ENCODE measurements at regions not wholly inside any gene's neighbourhood (a gene's known extent, or its start where the extent isn't known, plus 50 kb on each side); places are given as distances from the start of the nearest gene placed in this dataset.
A peak's percentile ranks its signal among the peaks of the same experiment; 100 is the strongest.

DNA sequence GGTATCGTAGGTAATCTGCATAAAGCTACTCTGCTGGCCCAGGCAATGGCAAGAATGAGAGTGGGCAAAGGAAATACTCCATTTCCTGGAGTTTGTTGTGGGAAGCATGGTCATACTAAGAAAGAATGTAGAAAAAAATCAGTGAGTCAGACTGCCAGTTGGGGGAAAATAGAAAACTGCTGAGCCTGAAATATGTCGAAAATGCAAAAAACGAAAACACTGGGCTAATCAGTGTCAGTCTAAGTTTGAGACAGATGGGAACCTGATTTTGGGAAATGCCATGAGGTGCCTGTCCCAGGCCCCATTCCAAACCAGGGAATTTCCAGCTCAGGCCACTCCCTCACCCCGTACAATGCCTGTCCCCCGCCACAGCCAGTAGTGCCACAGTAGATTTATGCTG is 150.0 kb downstream of the ZNF33B start:
- Histone ChIP-seq H4K5ac (ENCODE audit: low read depth, low read length) (no peak overlapping the region), H4K8ac (ENCODE audit: low read depth in 2 of 2, low read length in 2 of 2) (no peak overlapping the region), H3K56ac (ENCODE audit: extremely low read depth, insufficient read depth, low read length) (no peak overlapping the region), H2BK5ac (ENCODE audit: low read depth, low read length, poor library complexity, severe bottlenecking) (no peak overlapping the region), H3K9me3 (ENCODE audit: control insufficient read depth, insufficient read depth, low read length) (no peaks in the 10 kb centered on the region), H3K23ac (ENCODE audit: low read depth, low read length) (no peak overlapping the region), H3K4me3 (ENCODE audit: insufficient read depth, low read depth, low read length) (no peak overlapping the region), H3K79me1 (ENCODE audit: low read depth in 1 of 2, low read length in 2 of 2) (no peaks in the 10 kb centered on the region), H3K36me3 (ENCODE audit: control insufficient read depth, insufficient read depth, low read length) (no peaks in the 10 kb centered on the region), H2AK9ac (replicated peaks; ENCODE audit: low read depth, low read length, poor library complexity) (no peak overlapping the region), H2BK20ac (ENCODE audit: low read depth, low read length) (no peak overlapping the region), H3K9me1 (ENCODE audit: insufficient read depth, low read length) (no peaks in the 10 kb centered on the region), H2AFZ (replicated peaks; ENCODE audit: low read length, poor library complexity) (no peak overlapping the region), H3K4ac (ENCODE audit: low read depth, low read length) (no peak overlapping the region), H3K27ac (ENCODE audit: insufficient read depth, low read length) (no peak overlapping the region), H3K18ac (ENCODE audit: low read depth, low read length) (no peak overlapping the region), H2BK15ac (ENCODE audit: low read depth, low read length) (no peak overlapping the region), H4K20me1 (ENCODE audit: insufficient read depth, low read length) (no peaks in the 10 kb centered on the region), H3K9ac (ENCODE audit: low read depth, low read length) (no peak overlapping the region), H3K14ac (replicated peaks; ENCODE audit: low read depth, low read length) (no peak overlapping the region), H2BK120ac (ENCODE audit: low read depth, low read length) (no peak overlapping the region), H3K27me3 (ENCODE audit: control insufficient read depth, insufficient read depth, low read length) (no peaks in the 10 kb centered on the region), H4K91ac (ENCODE audit: insufficient read depth, low read depth, low read length) (no peak overlapping the region), H2AK5ac (ENCODE audit: low read depth, low read length) (no peak overlapping the region), H3K4me1 (ENCODE audit: control insufficient read depth, insufficient read depth, low read length) (no peaks in the 10 kb centered on the region), H3K4me2 (ENCODE audit: low read depth, low read length) (peak overlapping the region; percentile 44; the same call in 1 of the 2 replicates)
- ChIA-PET POLR2A (ENCODE audit: unreplicated experiment) (no interaction called here), CTCF (no interaction called here)
- 80% methylated on average over 2 of the region's 5 CpGs; no CpG with 5 or more reads in 1 of the 2 experiments for WGBS, 2 experiments (ENCODE audit: extremely low coverage in 2 of 2, insufficient read length in 1 of 2)
- in situ Hi-C loops (cut with MboI; ENCODE audit: low sequenced_read_pairs), result no loop called here
- BruUV-seq (replicated peaks), result no TSS peak
- ATAC-seq (ENCODE audit: low read depth), result peak; percentile 76
- DNase-seq, result peak; percentile 31
- dilution Hi-C loops (cut with HindIII; ENCODE audit: low sequenced_read_pairs, unreplicated experiment), result no loop called here
- intact Hi-C loops (cut with micrococcal nuclease), result no loop called here
- TF ChIP-seq MAFK (IDR thresholded peaks at IDR 0.05; ENCODE audit: low read depth, low read length), result peak; percentile 59; the same call in 1 of the 2 replicates
- TF ChIP-seq, protein P1, sequence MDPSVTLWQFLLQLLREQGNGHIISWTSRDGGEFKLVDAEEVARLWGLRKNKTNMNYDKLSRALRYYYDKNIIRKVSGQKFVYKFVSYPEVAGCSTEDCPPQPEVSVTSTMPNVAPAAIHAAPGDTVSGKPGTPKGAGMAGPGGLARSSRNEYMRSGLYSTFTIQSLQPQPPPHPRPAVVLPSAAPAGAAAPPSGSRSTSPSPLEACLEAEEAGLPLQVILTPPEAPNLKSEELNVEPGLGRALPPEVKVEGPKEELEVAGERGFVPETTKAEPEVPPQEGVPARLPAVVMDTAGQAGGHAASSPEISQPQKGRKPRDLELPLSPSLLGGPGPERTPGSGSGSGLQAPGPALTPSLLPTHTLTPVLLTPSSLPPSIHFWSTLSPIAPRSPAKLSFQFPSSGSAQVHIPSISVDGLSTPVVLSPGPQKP (IDR thresholded peaks at IDR 0.05; ENCODE audit: borderline replicate concordance, low read depth, low read length), result no peak
- TF ChIP-seq, protein P2, sequence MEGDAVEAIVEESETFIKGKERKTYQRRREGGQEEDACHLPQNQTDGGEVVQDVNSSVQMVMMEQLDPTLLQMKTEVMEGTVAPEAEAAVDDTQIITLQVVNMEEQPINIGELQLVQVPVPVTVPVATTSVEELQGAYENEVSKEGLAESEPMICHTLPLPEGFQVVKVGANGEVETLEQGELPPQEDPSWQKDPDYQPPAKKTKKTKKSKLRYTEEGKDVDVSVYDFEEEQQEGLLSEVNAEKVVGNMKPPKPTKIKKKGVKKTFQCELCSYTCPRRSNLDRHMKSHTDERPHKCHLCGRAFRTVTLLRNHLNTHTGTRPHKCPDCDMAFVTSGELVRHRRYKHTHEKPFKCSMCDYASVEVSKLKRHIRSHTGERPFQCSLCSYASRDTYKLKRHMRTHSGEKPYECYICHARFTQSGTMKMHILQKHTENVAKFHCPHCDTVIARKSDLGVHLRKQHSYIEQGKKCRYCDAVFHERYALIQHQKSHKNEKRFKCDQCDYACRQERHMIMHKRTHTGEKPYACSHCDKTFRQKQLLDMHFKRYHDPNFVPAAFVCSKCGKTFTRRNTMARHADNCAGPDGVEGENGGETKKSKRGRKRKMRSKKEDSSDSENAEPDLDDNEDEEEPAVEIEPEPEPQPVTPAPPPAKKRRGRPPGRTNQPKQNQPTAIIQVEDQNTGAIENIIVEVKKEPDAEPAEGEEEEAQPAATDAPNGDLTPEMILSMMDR (conservative IDR thresholded peaks at IDR 0.05; ENCODE audit: low read depth, low read length), result no peak
